ENCODE measurements at regions not wholly inside any gene's neighbourhood (a gene's known extent, or its start where the extent isn't known, plus 50 kb on each side); places are given as distances from the start of the nearest gene placed in this dataset.

- no TSS peak for BruUV-seq (replicated peaks)
- ATAC-seq = no peak
Measured at GRCh38 chr1:118339400-118340124, 154.5 kb upstream of the SPAG17 start.

More at GRCh38 chr1:118339400-118340124, 154.5 kb upstream of the SPAG17 start:
- WGBS (ENCODE audit: low lambda C conversion rate) = 27% methylated on average over 4 of the region's 4 CpGs
- no peaks in the 10 kb centered on the region for H3K36me3 ChIP-seq (replicated peaks in 1 of 2; ENCODE audit: control insufficient read depth in 1 of 2, insufficient read depth in 2 of 2, low read length in 2 of 2)
- FAIRE-seq (no peak), DNase-seq (ENCODE audit: low spot score) (no peak)
- H3K4me3 ChIP-seq (replicated peaks in 1 of 3; ENCODE audit: insufficient read depth in 1 of 3, low read depth in 2 of 3, low read length in 3 of 3) = no peak overlapping the region
- H3K27me3 ChIP-seq (ENCODE audit: control insufficient read depth in 1 of 2, insufficient read depth in 2 of 2, low read length in 2 of 2) = no peaks in the 10 kb centered on the region
- ChIA-PET POLR2A (no interaction called here), CTCF (ENCODE audit: low intra/inter-chr PET ratio, low total read pairs) (no interaction called here)
- in situ Hi-C loops (cut with HindIII; ENCODE audit: extremely low pct_ligation_motif_present, low pct_unique_long_range_greater_than_20kb) (no loop called here), intact Hi-C loops (cut with micrococcal nuclease; ENCODE audit: unreplicated experiment) (no loop called here)
- no peak for TF ChIP-seq ZNF543 (CRISPR knock-in tag; IDR thresholded peaks at IDR 0.05)
- TF ChIP-seq SP4 (CRISPR knock-in tag; IDR thresholded peaks at IDR 0.05) = no peak
- TF ChIP-seq CEBPB (IDR thresholded peaks at IDR 0.05; ENCODE audit: borderline replicate concordance, low read depth, low read length) = no peak
- TF ChIP-seq ZNF558 (CRISPR knock-in tag; IDR thresholded peaks at IDR 0.05; ENCODE audit: borderline replicate concordance) = no peak
- no peak for TF ChIP-seq KLF12 (CRISPR knock-in tag; IDR thresholded peaks at IDR 0.05; ENCODE audit: borderline replicate concordance)
- TF ChIP-seq ZNF672 (CRISPR knock-in tag; IDR thresholded peaks at IDR 0.05) = no peak
- no peak for TF ChIP-seq ZNF124 (CRISPR knock-in tag; IDR thresholded peaks at IDR 0.05)
- no peak for TF ChIP-seq ZNF431 (CRISPR knock-in tag; IDR thresholded peaks at IDR 0.05; ENCODE audit: borderline replicate concordance, low read depth)
- no peak for TF ChIP-seq STAT5B (CRISPR knock-in tag; IDR thresholded peaks at IDR 0.05)
- no peak for TF ChIP-seq MXD4 (CRISPR knock-in tag; IDR thresholded peaks at IDR 0.05)
- no peak for TF ChIP-seq TFDP1 (CRISPR knock-in tag; IDR thresholded peaks at IDR 0.05; ENCODE audit: borderline replicate concordance)
- TF ChIP-seq SNAPC4 (CRISPR knock-in tag; IDR thresholded peaks at IDR 0.05) = no peak
- TF ChIP-seq U2AF1 (optimal IDR thresholded peaks at IDR 0.05; ENCODE audit: low read depth, low read length) = no peak
- no peak for TF ChIP-seq ZNF24 (IDR thresholded peaks at IDR 0.05)
- TF ChIP-seq MXI1 (IDR thresholded peaks at IDR 0.05; ENCODE audit: borderline replicate concordance, low read depth, low read length) = no peak
- no peak for TF ChIP-seq RORA (CRISPR knock-in tag; IDR thresholded peaks at IDR 0.05)
- H3K4me1 ChIP-seq (ENCODE audit: insufficient read depth, low read length) = no peaks in the 10 kb centered on the region
- no peaks in the 10 kb centered on the region for H4K20me1 ChIP-seq (ENCODE audit: insufficient read depth, low read length)
- H3K27ac ChIP-seq (ENCODE audit: extremely low read length, insufficient read depth, low read length) = no peak overlapping the region
- H3K4me2 ChIP-seq (ENCODE audit: low read depth, low read length) = no peak overlapping the region
- H2AFZ ChIP-seq (ENCODE audit: low read length) = no peak overlapping the region
- H3K79me2 ChIP-seq (ENCODE audit: insufficient read depth, low read length) = no peaks in the 10 kb centered on the region
- H3K9me3 ChIP-seq (ENCODE audit: low read length) = no peaks in the 10 kb centered on the region
- no peak overlapping the region for H3K9ac ChIP-seq (ENCODE audit: insufficient read depth, low read depth, low read length)
